MG63 (cell line): ENCODE measurements at regions not wholly inside any gene's neighbourhood (a gene's known extent, or its start where the extent isn't known, plus 50 kb on each side); places are given as distances from the start of the nearest gene placed in this dataset.

Experiments used
- DNase-seq: peaks from one replicate; pipeline ENCODE4 v3.0.0-alpha.2; 2020
- H3K27me3 ChIP-seq: fragments of 250-450 bp; sonication (Bioruptor Pico); 2 replicates; pipeline ENCODE4 v1.5.1; 2020; ENCODE audit warnings: mild to moderate bottlenecking, moderate library complexity
- H3K36me3 ChIP-seq: fragments of 250-450 bp; sonication (Bioruptor Pico); 2 replicates; pipeline ENCODE4 v1.5.1; 2020; ENCODE audit warnings: mild to moderate bottlenecking, moderate library complexity
- H3K4me3 ChIP-seq: fragments of 250-450 bp; sonication (Bioruptor Pico); 2 replicates; pipeline ENCODE4 v1.5.1; 2020; ENCODE audit warnings: mild to moderate bottlenecking, moderate library complexity
- H3K9me3 ChIP-seq: fragments of 250-450 bp; sonication (Bioruptor Pico); 2 replicates; pipeline ENCODE4 v1.5.1; 2020; ENCODE audit warnings: mild to moderate bottlenecking, moderate library complexity

DNA sequence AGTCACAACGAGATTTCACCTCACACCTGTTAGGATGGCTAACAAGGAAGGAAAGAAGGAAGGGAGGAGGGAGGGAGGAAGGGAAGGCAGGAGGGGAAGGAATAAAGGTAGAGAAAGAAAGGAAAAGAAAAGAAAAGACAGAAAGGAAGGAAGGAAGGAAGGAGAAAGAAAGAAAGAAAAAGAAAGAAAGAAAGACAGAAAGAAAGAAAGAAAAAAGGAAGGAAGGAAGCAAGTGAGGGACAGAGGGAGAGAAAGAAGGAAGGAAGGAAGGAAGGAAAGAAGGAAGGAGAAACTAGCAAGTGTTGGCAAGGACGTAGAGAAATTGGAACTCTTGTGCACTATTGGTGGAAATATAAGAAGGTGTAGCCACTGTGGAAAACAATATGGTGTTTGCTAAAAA lies 52.2 kb downstream of the CCDC185 start:
- no peak overlapping the region for H3K4me3 ChIP-seq
- H3K9me3 ChIP-seq, result no peaks in the 10 kb centered on the region
- no peaks in the 10 kb centered on the region for H3K36me3 ChIP-seq
- no peak for DNase-seq
- 0 out of 2 replicates have a peak, but pooled peaks cover 5% of the 10 kb centered on the region for H3K27me3 ChIP-seq

DNA sequence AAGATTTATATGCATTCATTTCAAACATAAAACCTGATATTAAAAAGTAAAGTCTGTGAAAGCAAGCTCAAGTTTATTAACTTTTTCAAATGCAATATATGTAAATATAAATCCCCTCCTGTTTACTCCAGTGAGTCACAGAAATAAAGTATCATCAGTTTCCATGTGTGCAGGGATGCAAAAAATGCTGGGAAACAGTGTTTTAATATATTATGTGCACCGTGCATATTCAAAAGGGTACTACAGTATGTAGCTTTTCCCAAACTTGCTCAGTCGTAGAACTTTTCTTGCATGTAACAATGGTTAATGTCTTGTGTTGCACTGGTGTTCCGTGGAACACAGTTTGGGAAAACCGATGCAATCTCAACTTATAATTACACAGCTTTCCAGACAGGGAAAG lies 60.7 kb downstream of the CCDC185 start:
- H3K27me3 ChIP-seq, result no peaks in the 10 kb centered on the region
- no peak for DNase-seq
- H3K9me3 ChIP-seq, result no peaks in the 10 kb centered on the region
- H3K36me3 ChIP-seq, result no peaks in the 10 kb centered on the region
- no peak overlapping the region for H3K4me3 ChIP-seq

DNA sequence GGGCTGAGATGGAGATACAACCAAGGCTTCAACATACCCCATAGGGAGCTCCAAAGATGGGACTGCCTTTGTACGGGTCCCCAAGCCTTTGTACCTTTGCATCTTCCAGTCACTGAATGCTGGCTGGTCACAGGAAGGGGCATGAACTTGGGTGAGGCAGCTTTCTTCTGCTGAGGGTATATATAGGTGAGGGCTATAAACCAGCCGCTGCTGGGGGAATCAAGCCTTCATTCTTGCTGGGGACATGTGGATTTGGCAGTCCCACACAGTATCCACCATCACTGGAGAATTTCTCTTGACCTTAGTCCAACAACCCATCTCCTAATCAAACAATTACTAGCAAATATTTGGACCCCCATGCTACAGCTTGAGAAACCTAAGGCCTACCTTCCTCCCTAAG lies 61.7 kb downstream of the CCDC185 start:
- H3K27me3 ChIP-seq, result no peaks in the 10 kb centered on the region
- H3K9me3 ChIP-seq, result no peaks in the 10 kb centered on the region
- H3K36me3 ChIP-seq, result no peaks in the 10 kb centered on the region

DNA sequence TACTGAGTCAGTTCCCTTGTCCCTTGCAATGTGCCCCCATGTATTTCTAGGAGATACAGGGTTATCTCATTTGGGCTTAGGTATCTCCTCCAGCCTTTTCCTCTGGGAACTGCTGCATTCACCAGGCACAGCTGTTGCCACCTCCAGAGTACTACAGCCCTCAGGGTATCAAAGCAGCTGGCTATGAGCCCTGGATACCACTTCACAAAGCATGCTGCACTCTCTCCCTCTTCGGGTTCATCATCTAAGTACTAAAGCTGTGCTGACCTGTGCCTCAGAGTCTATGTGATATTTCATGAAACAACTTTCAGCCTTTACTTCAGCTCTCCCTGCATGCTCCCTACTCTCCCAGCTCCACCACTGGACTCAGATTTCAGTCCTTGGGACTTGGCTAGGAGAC lies 62.3 kb downstream of the CCDC185 start:
- H3K9me3 ChIP-seq, result no peaks in the 10 kb centered on the region
- no peaks in the 10 kb centered on the region for H3K27me3 ChIP-seq
- no peak overlapping the region for H3K4me3 ChIP-seq
- no peaks in the 10 kb centered on the region for H3K36me3 ChIP-seq
- no peak for DNase-seq

More for the DNA sequence above, 61.7 kb downstream of the CCDC185 start:
- no peak for DNase-seq
- no peak overlapping the region for H3K4me3 ChIP-seq

DNA sequence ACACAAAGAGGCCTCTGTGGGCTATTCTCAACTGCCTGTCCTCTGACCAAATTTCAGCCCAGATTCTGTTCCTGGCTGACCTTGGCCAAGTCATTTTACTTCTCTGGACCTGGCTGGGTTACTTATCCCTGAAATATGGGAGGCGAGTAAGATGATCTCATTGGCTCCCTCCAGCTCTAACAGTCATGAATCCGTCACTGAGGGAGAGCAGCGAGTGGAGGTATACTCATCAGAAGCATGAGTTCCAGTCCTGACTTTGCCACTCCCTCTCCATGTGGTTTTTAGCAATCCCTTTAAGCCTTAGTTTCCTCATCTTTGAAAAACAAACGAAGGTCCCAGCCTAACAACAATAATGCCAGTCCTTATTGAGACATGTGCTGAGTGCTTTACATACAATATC lies 63.5 kb downstream of the CCDC185 start:
- Histone ChIP-seq H3K36me3 (no peaks in the 10 kb centered on the region), H3K9me3 (no peaks in the 10 kb centered on the region), H3K4me3 (no peak overlapping the region), H3K27me3 (no peaks in the 10 kb centered on the region)
- DNase-seq, result no peak

DNA sequence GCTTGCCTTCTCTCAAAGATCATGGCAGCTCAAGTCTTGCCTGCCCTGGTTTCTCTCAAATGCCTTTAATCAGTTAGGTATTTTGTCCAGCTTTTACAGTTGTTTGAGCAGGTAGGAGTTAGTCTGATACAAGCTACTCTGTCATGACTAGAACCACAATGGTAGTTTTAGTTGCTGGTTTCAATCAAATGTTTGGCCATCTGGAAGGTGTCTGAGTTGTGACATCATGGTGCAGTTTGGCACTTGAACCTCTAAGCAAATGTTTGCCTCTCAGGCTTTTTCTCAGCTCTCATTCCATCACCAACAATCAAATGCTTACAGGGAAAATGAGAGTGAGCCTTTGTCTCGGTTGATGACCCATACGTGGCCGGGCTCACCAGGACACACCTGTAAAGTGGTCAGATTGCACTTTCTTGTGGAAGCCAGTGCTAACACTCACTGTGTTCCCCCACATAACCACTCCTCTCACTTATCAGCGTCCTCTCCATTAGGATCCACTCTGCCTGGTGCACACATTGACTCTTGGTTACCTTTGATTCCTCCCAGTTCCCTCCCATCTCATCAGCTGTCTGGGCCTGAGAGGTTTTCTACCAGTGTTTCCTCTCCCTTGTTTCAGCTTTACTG lies 67.5 kb downstream of the CCDC185 start:
- Histone ChIP-seq H3K9me3 (no peaks in the 10 kb centered on the region), H3K36me3 (no peaks in the 10 kb centered on the region), H3K27me3 (no peaks in the 10 kb centered on the region), H3K4me3 (no peak overlapping the region)
- no peak for DNase-seq

DNA sequence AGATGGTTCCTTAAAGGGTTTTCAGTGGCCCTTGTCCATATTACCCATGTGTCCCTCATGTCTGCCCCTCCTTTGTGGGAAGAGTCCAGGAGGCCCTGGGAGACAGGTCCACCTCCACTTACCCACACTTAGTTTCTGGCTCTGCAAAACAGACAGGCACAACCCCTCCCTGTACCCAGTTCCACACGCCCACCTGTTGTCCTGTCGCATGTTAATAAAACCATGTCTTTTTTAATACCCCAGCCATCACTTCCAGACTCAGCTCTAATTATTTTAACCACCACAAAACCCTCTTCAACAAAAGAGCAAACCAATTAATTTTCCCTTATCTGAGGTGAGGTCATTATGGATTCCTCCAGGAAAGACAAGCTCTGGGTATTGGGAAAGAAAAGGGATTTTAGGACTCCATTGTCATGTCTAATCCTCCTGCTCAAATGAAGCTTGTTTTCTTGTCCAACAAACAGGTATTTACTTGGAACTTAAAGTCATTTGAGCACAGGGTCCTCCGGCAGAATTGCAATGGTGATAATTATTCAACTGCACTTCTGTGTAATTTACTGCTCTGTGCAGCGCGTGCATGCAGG lies 68.9 kb downstream of the CCDC185 start:
- no peaks in the 10 kb centered on the region for H3K36me3 ChIP-seq
- H3K27me3 ChIP-seq, result no peaks in the 10 kb centered on the region
- H3K9me3 ChIP-seq, result no peaks in the 10 kb centered on the region
- no peak overlapping the region for H3K4me3 ChIP-seq
- no peak for DNase-seq

DNA sequence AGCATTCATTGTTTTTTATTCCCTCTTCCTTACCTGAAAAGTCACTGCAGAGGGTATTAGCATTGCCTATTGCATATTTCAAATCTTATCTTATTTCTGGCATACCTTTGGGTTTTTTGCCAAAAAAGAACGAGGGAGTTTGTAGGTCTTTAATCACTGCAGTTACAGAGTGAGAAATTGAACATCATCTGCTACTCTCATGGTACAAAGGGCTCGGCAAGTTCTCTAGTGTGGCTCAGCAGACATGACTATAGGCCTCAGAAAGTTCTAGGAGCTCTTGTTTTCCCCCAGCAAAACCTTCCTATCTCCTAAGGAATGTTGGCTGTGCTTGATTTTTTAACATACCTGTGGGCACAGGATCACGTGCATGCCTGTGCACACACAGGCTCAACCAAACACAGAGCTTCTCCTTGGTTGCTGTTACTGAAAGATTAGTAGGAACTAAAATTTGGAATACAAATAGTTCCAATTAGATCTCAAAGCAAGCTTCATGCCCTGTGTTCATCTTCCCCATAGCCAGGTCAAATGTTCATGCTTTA lies 69.7 kb downstream of the CCDC185 start:
- Histone ChIP-seq H3K4me3 (no peak overlapping the region), H3K36me3 (no peaks in the 10 kb centered on the region), H3K27me3 (no peaks in the 10 kb centered on the region), H3K9me3 (no peaks in the 10 kb centered on the region)
- DNase-seq, result no peak

DNA sequence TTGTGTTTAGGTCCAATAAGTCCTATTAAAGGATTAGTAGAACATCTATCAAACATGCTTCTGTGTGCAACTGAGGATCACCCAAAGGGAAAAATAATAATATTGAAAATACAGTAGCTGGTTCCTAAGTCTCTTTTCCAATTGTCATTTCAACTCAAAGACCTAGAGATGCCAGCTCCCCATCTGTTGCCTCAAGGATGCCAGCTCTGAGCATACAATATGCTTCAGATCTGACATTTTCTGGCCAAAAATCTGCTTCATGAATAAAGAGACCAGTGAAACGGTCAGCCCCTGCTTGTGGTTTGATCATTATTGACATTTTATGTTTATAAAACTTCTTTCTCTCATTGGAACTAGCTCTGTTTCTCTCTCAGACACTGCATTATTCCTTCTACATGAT lies 72.9 kb downstream of the CCDC185 start:
- H3K27me3 ChIP-seq, result no peaks in the 10 kb centered on the region; the same call in 1 of the 2 replicates
- H3K36me3 ChIP-seq, result no peaks in the 10 kb centered on the region
- DNase-seq, result no peak
- H3K4me3 ChIP-seq, result no peak overlapping the region
- H3K9me3 ChIP-seq, result no peaks in the 10 kb centered on the region

DNA sequence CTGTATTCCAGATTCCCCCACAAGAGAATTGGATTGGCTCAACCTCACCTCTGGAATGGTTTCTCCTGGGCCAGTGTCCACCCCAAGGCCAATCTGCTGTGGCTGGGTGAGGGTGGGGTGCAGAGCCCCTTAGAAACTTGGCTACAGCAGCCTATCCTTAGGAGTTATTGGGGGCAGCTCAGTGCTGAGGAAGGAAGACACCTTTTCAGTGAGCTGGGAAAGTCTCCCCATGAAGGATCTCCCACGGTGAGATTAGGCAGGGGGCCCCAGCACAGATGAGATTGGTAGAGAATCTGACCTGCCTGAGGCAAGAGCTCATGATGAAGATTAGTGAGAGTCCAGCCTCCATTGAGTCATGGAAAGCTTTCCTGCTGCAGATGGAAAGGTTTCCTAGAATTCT lies 78.4 kb downstream of the CCDC185 start:
- H3K9me3 ChIP-seq, result no peaks in the 10 kb centered on the region
- DNase-seq, result no peak
- H3K36me3 ChIP-seq, result no peaks in the 10 kb centered on the region
- no peak overlapping the region for H3K4me3 ChIP-seq
- no peaks in the 10 kb centered on the region; the same call in 1 of the 2 replicates for H3K27me3 ChIP-seq

DNA sequence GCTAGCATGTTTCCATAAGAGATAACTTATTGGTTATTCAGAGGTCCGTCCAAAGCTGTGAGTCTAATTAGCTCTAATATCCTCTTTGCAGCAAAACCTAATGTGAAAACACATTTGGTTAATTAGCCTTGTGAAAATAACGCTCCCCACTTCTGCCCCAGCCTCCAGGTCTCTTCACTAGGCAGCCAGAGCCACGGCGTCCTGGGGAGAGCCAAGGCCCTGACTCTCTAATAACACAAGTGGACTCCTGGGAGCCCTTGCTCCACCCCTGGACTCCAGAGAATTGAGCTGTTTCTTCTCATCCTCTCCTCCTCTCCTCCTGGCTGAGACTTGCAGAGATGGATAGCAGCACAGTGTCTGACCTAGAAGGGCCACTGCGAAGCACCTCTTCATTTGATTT lies 78.8 kb downstream of the CCDC185 start:
- H3K36me3 ChIP-seq, result no peaks in the 10 kb centered on the region
- H3K9me3 ChIP-seq, result no peaks in the 10 kb centered on the region
- H3K4me3 ChIP-seq, result no peak overlapping the region
- no peaks in the 10 kb centered on the region; the same call in 1 of the 2 replicates for H3K27me3 ChIP-seq
- no peak for DNase-seq

DNA sequence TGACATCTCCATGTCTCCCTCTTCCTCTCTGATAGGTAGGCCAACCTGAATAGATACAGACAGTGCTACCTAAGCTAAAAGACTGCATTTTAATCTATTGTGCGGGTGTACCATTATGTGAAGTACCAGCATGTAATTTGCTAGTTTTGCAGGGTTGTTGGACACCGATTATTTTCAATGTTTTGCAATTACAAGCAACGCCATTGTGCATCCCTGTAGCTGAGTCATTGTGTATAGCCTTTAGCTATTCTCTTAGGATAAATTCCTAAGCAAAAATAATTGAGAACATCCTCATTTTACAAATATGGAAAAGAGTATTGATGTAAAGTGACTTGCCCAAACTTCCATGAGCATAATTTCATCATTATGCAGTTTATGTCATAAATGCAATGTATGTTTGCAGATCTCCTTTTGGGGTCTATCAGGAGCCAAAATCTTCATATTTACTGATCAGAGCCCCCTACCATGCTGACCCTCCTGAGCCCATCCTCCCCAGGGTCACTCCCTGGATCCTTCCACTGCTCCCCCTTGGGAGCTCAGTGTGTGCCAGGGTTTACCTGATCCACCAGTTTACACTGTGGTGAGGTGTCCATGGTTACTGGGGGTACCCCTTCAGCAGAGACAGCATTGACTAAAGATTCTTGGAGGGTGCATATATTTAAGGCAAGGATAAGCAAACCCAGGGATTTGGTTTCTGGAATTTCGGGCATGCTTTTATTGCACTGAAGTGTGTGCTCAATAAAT lies 80.6 kb downstream of the CCDC185 start:
- H3K27me3 ChIP-seq, result no peaks in the 10 kb centered on the region; the same call in 1 of the 2 replicates

DNA sequence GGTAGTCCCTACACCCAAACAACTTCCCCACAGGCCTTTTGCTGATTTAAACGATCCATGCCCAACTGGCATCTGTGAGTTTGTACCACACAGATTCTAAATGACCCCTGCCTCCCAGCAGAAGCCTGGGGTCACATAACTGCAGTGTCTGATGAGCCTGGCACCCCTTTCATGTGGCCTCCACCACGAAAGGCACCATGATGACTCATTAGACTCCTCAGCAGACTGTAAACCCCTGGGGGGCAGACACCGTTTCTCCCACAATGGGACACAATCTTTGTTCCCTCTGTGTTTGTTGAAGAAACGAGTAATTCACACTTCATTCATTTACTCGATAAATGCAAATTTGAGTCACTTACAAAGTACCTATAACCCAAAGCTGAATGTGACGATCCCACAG lies 81.6 kb downstream of the CCDC185 start:
- DNase-seq, result no peak
- H3K4me3 ChIP-seq, result no peak overlapping the region
- H3K27me3 ChIP-seq, result no peaks in the 10 kb centered on the region; the same call in 1 of the 2 replicates
- no peaks in the 10 kb centered on the region for H3K9me3 ChIP-seq
- no peaks in the 10 kb centered on the region for H3K36me3 ChIP-seq

More for the DNA sequence above, 80.6 kb downstream of the CCDC185 start:
- DNase-seq, result no peak
- Histone ChIP-seq H3K4me3 (no peak overlapping the region), H3K36me3 (no peaks in the 10 kb centered on the region), H3K9me3 (no peaks in the 10 kb centered on the region)

DNA sequence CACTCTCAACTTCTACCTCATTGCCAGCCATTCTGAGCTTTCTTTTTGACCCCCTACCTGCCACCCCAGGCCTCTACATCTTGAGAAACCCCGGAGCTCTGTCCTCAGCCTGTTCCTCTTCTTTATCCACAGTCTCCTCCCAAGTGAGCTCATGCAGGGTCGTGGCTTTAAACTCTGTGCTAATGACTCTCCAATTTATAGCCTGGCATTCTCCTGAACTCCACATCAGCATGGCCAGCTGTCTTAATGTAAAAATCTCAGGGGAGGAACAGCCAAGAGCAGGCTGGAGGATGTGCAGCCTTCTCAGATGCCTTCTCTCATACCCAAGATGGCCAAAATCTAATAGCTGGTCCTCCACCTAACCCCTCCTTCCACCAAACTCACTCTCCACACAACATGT lies 84.2 kb downstream of the CCDC185 start:
- Histone ChIP-seq H3K4me3 (no peak overlapping the region), H3K27me3 (no peaks in the 10 kb centered on the region), H3K9me3 (no peaks in the 10 kb centered on the region), H3K36me3 (no peaks in the 10 kb centered on the region)
- no peak for DNase-seq

DNA sequence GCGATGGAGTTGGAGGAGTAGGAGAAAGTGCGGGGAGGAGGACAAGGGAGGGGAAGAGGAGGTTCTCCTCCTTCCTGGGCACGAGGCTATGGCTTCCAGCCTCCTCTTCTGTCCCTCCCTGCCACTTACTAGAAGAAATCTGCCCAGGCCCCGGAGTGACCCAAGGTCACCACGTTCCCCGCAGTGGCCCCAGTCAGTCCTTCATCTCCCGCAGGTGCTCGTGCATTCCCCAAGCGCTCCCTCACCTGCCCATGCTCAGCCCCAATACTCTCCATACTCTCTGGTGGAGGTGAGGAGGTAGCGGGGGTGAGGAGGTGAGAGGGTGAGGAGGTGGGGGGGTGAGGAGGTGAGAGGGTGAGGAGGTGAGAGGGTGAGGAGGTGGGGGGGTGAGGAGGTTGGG lies 85.4 kb downstream of the CCDC185 start:
- Histone ChIP-seq H3K27me3 (no peaks in the 10 kb centered on the region), H3K9me3 (no peaks in the 10 kb centered on the region), H3K4me3 (no peak overlapping the region), H3K36me3 (no peaks in the 10 kb centered on the region)
- DNase-seq, result no peak

DNA sequence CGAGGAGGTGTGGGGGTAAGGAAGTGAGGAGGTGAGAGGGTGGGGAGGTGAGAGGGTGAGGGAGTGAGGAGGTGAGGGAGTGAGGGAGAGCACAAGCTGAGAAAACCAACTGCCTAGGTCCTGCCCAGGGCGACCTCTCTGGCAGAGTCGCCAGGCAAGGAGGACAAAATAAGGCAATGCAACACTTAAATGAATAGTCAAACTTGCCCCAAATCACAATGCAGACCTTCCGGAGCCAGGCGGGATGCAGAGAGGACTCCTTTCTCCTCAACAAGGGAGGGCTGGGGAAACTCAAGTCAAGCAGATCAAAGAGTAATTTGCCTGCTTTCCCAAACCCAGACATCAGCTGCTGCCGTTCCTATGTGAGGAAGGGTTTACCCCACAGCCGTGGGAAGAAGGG lies 86.0 kb downstream of the CCDC185 start:
- Histone ChIP-seq H3K27me3 (no peaks in the 10 kb centered on the region), H3K4me3 (no peak overlapping the region), H3K36me3 (no peaks in the 10 kb centered on the region), H3K9me3 (no peaks in the 10 kb centered on the region)
- DNase-seq, result no peak

DNA sequence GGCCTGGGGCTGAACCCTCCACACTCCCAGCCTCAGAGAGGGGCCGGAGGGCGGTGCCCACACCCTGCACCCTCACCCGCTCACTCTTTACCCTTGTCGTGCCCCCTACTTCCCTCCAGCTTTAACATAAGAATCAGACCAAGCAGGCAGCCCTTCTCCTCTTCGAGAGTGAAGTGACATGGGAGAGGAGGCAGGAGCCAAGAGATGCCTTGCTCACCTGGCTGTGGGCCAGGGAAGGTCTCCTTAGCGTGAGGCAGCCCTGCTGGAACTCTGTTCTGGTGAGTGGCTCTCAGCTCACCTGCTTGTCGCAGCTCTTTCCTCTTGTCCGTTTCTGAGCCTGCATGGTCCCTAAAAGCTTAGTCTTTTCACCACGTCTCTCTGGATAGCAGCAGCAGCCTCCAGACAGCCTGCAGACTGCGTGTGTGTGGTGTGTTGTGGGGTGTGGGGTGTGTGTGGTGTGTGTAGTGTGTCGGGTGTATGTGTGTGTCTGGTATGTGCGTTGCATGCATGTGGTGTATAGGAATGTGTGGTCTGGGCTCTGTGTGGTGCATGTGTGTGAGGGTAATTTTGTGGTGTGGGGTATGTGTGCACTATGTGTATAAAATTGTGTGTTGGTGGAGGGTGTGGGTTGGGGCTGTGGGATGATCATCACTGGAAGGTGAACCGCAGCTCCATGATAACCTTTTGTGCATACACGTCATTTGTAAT lies 86.7 kb downstream of the CCDC185 start:
- no peaks in the 10 kb centered on the region for H3K36me3 ChIP-seq
- H3K9me3 ChIP-seq, result no peaks in the 10 kb centered on the region
- no peak overlapping the region for H3K4me3 ChIP-seq
- DNase-seq, result peak; percentile 21
- no peaks in the 10 kb centered on the region for H3K27me3 ChIP-seq
